Forelimb muscle (tissue), 1 donor: ENCODE measurements at regions not wholly inside any gene's neighbourhood (a gene's known extent, or its start where the extent isn't known, plus 50 kb on each side); places are given as distances from the start of the nearest gene placed in this dataset.

Experiments used
- DNase-seq: peaks from one replicate; pipeline ENCODE4 v3.0.0-alpha.2; 2013; ENCODE audit warnings: low read depth

GRCh38 chr15:97168704-97169475 lies 791.6 kb upstream of the ARRDC4 start:
- DNase-seq: no peak

- no peak for DNase-seq
Measured at GRCh38 chr15:97171556-97171955, 788.9 kb upstream of the ARRDC4 start.

GRCh38 chr15:97174886-97175540 lies 785.5 kb upstream of the ARRDC4 start:
- no peak for DNase-seq

- DNase-seq: no peak
Measured at GRCh38 chr15:97177151-97177577, 783.3 kb upstream of the ARRDC4 start.

- DNase-seq: no peak
Measured at GRCh38 chr15:97182581-97182980, 777.9 kb upstream of the ARRDC4 start.

- no peak for DNase-seq
Measured at GRCh38 chr15:97189162-97189780, 771.2 kb upstream of the ARRDC4 start.

GRCh38 chr15:97194750-97195149 lies 765.8 kb upstream of the ARRDC4 start:
- no peak for DNase-seq

- no peak for DNase-seq
Measured at GRCh38 chr15:97196048-97197014, 764.2 kb upstream of the ARRDC4 start.

- DNase-seq: no peak
Measured at GRCh38 chr15:97199393-97200051, 761.0 kb upstream of the ARRDC4 start.

GRCh38 chr15:97200161-97200560 lies 760.3 kb upstream of the ARRDC4 start:
- no peak for DNase-seq

- DNase-seq: no peak
Measured at GRCh38 chr15:97210277-97210676, 750.2 kb upstream of the ARRDC4 start.

GRCh38 chr15:97215629-97216028 lies 744.9 kb upstream of the ARRDC4 start:
- no peak for DNase-seq

- no peak for DNase-seq
Measured at GRCh38 chr15:97224191-97224641, 736.3 kb upstream of the ARRDC4 start.

- DNase-seq: peak; percentile 20
Measured at GRCh38 chr15:97234851-97235610, 725.5 kb upstream of the ARRDC4 start.

GRCh38 chr15:97235611-97235985 lies 724.9 kb upstream of the ARRDC4 start:
- no peak for DNase-seq

- DNase-seq: no peak
Measured at GRCh38 chr15:97236140-97236539, 724.4 kb upstream of the ARRDC4 start.

- no peak for DNase-seq
Measured at GRCh38 chr15:97237160-97237559, 723.3 kb upstream of the ARRDC4 start.

GRCh38 chr15:97248376-97248775 lies 712.1 kb upstream of the ARRDC4 start:
- DNase-seq: no peak

- DNase-seq: no peak
Measured at GRCh38 chr15:97259943-97260342, 700.6 kb upstream of the ARRDC4 start.

- DNase-seq: no peak
Measured at GRCh38 chr15:97301166-97301565, 659.3 kb upstream of the ARRDC4 start.
